ENCODE measurements at regions not wholly inside any gene's neighbourhood (a gene's known extent, or its start where the extent isn't known, plus 50 kb on each side); places are given as distances from the start of the nearest gene placed in this dataset.
A peak's percentile ranks its signal among the peaks of the same experiment; 100 is the strongest.

- DNase-seq = peak; percentile 54
These were observed 533.7 kb upstream of the SEL1L start for GRCh38 chr14:82067221-82067875.

- DNase-seq = no peak
These were observed 536.4 kb upstream of the SEL1L start for GRCh38 chr14:82070040-82070439.

- DNase-seq = no peak
These were observed 537.1 kb upstream of the SEL1L start for GRCh38 chr14:82070753-82071152.

- no peak for DNase-seq
These were observed 539.9 kb upstream of the SEL1L start for GRCh38 chr14:82073547-82073946.

GRCh38 chr14:82075566-82075965 is 541.9 kb upstream of the SEL1L start:
- no peak for DNase-seq

- no peak for DNase-seq
These were observed 545.9 kb upstream of the SEL1L start for GRCh38 chr14:82079553-82079952.

- DNase-seq = no peak
These were observed 546.7 kb upstream of the SEL1L start for GRCh38 chr14:82080370-82080769.

- no peak for DNase-seq
These were observed 551.2 kb upstream of the SEL1L start for GRCh38 chr14:82084813-82085212.

- no peak for DNase-seq
These were observed 557.4 kb upstream of the SEL1L start for GRCh38 chr14:82091097-82091496.

GRCh38 chr14:82094829-82095345 is 561.2 kb upstream of the SEL1L start:
- no peak for DNase-seq

- DNase-seq = no peak
These were observed 570.4 kb upstream of the SEL1L start for GRCh38 chr14:82104013-82104412.

- no peak for DNase-seq
These were observed 578.7 kb upstream of the SEL1L start for GRCh38 chr14:82112210-82112839.

GRCh38 chr14:82113007-82113406 is 579.4 kb upstream of the SEL1L start:
- DNase-seq = no peak

GRCh38 chr14:82113710-82114109 is 580.1 kb upstream of the SEL1L start:
- DNase-seq = no peak

GRCh38 chr14:82116721-82117120 is 583.1 kb upstream of the SEL1L start:
- no peak for DNase-seq

- no peak for DNase-seq
These were observed 589.0 kb upstream of the SEL1L start for GRCh38 chr14:82122655-82123054.

- DNase-seq = no peak
These were observed 590.9 kb upstream of the SEL1L start for GRCh38 chr14:82124511-82124910.

- no peak for DNase-seq
These were observed 592.4 kb upstream of the SEL1L start for GRCh38 chr14:82126006-82126405.

- DNase-seq = no peak
These were observed 600.8 kb upstream of the SEL1L start for GRCh38 chr14:82134411-82134810.

GRCh38 chr14:82138431-82138830 is 604.8 kb upstream of the SEL1L start:
- DNase-seq = no peak

GRCh38 chr14:82146846-82147245 is 613.2 kb upstream of the SEL1L start:
- DNase-seq = no peak

- no peak for DNase-seq
These were observed 620.0 kb upstream of the SEL1L start for GRCh38 chr14:82153689-82154088.

- DNase-seq = no peak
These were observed 626.0 kb upstream of the SEL1L start for GRCh38 chr14:82159624-82160023.

- DNase-seq = no peak
These were observed 646.5 kb upstream of the SEL1L start for GRCh38 chr14:82180139-82180538.

- DNase-seq = no peak
These were observed 649.0 kb upstream of the SEL1L start for GRCh38 chr14:82182646-82183045.
